Hematopoietic multipotent progenitor cell treated with erythropoietin and hydrocortisone succinate and interleukin-3 and kit ligand, for 8 days (in vitro differentiated cells): ENCODE measurements at regions not wholly inside any gene's neighbourhood (a gene's known extent, or its start where the extent isn't known, plus 50 kb on each side); places are given as distances from the start of the nearest gene placed in this dataset.

Experiments used
- DNase-seq: peaks from one replicate; pipeline ENCODE4 v3.0.0-alpha.2; 2015

DNA sequence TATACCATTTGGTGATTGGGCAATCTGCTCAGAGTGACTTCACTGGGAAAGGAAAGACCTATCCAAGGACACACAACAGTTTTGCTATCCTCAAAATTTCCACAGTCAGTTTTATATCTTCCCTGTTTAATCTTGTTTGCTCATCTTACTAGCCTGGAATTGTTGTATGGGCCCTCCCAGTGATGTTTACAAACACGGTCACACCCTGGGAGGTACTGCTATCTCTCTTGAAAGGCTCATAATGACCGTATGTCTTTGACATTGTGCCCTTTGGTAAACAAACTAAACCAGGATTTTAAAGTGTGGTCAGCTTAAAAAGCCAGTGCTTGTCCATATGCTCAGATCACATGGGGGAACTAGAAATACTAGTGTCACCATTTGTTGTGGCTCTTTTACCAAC is 277.0 kb downstream of the CDH2 start:
- DNase-seq, result no peak

DNA sequence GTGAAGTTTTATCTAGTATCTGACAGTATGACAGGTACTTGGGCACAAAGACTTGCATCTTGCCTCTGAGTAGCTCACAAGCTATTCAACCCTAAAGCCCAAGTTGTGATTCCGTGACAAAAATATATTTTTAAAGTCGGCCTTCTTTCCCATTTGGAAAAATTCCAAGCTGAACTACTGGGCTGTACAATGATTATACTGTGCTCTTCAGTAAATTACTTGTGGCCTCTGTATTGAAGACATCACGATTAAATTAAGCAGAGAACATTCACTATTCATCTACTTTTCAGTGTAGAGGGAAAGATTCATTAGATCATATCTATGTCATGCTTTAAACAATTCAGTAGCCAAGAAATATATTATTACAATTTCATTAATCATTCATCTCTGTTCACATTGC is 282.2 kb downstream of the CDH2 start:
- no peak for DNase-seq

DNA sequence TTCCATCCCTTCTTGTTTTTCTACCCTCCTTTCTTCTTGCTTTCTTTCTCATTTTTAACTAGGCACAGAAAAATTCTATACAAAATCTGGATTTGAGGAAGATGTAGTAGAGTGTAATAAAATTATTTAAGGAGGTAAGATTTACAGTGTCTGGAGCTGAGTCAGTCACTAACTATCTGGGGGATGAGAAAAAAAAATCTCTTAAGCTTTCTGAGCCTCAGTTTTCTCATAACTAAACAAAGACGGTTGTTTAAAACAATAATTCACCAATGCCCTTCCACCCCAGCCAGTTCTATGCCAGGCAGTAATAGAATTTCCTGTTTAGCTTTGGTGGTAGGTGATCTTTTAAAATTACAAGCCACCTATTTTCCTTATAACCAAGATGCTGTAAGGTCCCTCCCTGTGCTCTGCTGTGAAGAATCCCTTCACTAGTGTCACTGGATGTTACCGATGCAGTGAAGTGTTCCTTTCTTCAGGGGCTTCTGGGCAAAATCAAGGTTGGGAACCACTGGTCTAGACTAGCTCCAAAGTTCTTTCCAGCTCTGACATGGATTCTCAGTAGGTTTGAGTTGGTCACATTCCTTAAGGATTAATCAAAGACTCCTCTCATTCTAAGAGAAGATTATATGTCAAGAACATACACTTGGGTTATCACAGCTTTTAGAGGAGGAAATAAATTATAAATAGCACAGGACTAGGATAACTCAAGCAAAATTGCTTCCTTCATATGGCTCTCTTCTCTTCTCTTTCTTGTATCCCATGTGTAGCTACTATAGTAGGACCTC is 289.0 kb downstream of the CDH2 start:
- no peak for DNase-seq

DNA sequence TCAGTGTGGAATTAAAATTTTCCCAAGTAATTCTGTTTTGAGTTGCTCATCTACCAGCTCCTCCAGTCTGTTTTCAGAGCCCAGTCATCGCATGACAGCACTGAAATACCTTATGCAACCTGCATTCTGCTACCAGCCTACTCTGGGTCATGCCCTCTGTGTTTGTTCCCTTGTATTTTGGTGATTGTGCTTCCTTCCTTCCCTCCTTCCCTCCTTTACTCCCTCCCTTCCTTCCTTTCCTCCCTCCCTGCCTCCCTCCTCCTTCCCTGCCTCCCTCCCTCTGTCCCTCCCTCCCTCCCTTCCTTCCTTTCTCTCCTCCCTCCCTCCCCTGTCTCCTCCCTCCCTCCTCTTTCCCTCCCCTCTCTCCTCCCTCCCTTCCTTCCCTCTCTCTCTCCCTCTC is 289.6 kb downstream of the CDH2 start:
- no peak for DNase-seq

DNA sequence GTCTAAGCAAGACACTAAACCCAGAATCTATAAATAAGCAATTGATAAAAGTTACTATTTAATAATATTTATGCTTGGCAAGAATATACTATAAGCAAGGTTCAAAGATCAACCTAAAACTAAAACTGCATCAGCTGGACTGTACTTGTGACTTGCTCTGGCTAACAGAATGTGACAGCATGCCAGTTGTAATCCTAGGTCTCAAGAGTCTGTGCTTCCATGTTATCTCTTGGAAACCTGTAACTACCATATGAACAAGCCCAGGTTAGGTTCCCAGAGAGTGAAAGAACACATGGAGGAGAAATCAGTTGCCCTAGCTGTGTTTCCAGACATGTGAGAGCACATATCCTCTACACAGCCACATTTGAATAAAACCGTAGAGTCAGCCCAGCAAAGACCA is 297.4 kb downstream of the CDH2 start:
- DNase-seq, result no peak

DNA sequence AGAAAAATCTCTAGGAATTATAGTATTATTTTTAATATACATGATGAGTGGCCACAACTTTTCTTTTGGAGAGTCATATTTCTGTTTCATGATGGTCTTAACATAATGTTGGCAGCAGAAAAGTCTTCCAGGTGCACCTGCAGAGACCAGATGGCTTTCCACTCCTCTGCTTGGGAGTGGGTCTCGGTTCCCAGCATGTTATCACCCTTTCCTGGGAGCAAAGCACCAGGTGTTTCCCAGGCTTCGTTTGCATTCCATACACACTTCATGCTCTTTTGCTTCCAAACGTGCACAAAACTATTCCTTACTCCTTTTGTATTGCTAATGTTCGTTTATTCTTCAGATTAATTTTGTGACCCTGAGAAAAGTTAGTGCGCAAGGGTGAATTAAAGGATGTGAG is 305.2 kb downstream of the CDH2 start:
- DNase-seq, result no peak

DNA sequence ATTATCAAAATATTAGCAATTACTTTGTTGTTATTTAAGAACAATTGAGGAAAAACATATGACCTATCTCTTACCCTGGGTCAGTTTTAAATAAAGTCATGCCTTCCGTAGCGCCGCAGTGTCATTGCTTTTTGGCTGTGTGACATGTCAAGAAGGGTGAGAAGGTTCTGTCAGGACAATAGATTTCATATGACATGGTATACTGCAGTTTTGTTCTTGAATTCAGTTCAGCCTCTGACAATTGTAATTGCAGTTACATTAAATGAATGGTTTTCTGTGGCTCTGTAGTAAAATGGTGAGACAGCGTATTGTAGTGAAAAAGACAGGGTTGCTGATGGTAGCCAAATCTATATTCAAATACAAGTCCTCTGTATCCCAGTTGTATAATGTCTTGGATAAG is 307.2 kb downstream of the CDH2 start:
- DNase-seq, result no peak

DNA sequence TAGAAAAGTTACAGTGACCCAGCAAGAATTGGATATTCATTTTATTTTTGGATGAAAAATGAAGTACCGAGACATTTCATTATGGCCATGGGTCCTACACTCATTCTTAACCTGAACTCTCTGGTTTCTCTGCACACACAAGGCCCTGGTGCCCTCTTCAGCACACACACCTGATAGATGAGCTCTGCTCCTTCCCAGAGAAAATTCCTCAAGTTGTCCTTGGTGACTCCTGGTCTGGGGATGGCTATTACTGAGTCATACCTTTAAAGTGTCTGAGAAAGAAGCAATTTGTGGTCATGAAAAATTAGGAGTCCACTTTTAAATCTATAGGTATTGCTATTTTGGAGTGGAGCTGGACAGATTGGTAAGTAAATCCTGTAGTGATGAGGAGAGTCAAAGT is 311.5 kb downstream of the CDH2 start:
- no peak for DNase-seq

DNA sequence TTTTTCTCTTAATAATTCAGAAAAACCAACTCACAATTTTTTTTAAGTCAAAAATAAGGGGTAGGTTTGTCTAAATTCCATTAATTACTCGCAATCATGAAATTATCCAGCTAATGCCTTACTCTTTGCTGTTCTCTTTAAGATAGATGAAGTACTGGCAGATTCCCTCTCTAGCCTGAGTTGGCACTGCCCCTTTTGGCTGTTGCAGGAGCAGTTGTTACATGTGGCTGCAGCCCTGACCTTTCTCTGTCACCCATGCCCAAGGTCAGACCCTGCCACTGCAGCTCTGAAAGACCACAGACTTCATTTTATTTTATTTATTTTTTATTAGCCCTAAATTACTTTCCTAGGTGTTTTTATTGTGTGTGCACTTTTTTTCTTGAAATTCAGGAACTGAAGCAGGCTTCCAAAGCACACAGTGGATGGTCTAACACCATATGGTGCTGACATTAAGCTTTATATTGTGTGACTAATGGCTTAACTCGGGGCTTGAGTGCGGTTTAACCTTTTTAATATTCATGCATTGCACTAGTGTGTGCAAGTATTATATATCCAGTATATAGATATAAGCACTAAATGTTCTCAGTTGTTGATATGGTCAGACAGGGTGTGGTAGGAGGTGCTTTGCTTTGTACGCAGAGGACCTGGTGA is 313.0 kb downstream of the CDH2 start:
- DNase-seq, result no peak

DNA sequence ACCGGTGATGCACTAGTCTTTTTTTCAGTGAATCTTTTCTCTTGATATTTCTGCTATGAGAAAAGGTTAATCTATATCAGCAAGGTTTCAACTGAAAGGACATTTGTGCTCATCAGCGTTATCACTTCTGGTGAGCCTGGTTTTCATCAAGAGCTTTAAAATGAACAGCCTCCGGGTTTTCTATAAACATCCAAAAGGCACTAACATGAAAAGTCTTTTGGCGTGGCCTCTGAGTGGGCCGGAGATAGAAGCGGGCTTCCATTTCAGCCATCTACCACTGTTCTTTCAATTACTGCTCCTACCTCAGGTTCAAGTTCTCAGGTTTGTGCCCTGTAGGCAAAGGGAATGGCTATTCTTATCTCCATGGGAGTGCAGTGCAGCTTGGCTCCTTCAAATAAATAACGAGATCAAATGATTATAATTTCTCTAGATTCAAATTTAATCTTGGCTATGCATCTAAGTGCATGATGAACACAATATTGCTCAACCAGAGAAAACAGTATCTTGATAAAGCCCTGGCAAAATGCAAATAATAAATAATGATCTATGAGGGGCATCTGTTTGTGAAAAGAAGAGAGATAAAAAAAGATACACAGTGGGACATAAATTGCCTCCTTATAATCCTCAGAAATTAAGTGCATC is 314.8 kb downstream of the CDH2 start:
- DNase-seq, result no peak

DNA sequence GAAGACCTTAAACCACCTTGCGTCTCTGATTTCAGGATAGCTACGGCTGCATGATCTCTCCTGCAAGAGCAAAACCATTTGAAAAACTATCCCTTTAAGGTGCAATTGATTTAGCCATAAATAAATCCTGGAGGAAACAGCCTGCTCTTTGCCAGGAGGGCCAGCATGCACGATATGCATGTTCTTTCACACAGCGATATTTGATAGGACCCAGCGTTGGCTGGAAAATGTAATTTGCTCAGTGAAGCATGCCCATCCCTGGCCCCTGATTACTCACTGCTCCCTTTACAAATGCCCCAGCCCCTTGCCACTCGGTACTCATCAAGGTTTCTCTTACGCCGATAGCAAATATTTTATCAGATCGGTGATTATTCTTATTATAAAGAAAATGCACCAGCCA is 315.4 kb downstream of the CDH2 start:
- DNase-seq, result no peak

DNA sequence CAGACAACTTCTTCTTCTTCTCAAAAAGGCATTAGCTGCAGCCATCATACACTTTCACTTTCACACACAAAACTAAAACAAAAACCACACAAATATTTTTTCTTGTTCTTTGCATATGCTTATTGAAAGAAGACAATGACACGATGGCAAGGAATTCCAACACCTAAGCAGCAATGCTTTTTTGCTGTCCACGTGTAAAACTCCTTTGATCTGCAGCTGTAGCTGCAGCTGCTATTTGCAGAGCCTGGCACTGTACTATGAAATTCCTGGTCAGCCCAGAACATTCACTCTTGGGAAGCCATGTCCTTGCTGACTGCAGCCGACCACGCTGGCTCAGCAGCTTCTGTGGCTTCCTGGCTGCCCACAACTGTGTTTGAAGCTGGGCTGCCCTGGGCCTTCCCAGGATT is 316.2 kb downstream of the CDH2 start:
- DNase-seq, result no peak

DNA sequence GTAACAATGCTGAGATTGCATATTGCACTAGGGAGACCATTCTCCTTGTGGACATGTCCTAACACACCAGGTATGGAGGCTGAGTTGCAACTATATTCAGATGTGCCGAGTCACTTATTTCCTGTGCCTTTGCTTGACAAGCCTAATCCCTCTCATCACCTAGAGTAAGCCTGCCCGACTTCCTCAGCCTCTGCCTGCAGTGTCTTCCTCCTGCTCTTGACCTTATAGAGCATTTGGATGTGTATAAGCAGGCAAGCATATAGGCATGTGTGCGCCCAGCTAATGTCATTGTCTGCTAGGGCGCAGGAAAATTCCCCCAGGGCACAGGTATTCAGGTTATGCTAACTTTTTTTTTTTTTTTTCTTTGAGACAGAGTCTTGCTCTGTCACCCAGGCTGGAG is 316.9 kb downstream of the CDH2 start:
- DNase-seq, result no peak

DNA sequence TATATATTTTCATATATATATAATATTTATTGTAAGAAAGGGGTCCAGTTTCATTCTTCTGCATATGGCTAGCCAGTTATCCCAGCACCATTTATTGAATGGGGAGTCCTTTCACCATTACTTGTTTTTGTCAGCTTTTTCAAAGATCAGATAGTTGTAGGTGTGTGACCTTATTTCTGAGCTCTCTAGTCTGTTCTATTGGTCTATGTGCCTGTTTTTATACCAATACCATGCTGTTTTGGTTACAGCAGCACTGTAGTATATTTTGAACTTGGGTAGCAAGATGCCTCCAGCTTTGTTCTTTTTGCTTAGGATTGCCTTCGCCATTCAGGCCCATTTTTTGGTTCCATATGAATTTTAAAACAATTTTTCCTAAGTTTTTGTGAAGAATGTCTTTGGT is 320.1 kb downstream of the CDH2 start:
- no peak for DNase-seq

DNA sequence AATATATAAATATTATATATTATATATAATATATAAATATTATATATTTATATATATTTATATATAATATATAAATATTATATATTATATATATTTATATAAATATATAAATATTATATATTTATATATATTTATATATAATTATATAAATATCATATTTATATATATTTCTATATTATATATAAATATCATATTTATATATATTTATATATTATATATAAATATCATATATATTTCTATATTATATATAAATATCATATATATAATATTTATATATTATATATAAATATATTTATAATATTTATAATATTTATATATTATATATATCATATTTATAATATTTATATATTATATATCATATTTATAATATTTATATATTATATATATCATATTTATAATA is 321.4 kb downstream of the CDH2 start:
- no peak for DNase-seq

DNA sequence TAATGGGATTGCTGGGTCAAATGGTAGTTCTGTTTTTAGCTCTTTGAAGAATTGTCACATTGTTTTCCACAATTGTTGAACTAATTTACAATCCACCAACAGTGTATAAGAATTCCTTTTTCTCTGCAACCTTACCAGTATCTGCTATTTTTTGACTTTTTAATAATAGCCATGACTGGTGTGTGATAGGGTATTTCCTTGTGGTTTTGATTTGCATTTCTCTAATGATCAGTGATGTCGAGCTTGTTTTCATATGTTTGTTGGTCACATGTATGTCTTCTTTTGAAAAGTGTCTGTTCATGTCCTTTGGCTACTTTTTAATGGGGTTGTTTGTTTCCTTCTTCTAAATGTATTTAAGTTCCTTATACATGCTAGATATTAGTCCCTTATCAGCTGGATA is 322.3 kb downstream of the CDH2 start:
- DNase-seq, result no peak

DNA sequence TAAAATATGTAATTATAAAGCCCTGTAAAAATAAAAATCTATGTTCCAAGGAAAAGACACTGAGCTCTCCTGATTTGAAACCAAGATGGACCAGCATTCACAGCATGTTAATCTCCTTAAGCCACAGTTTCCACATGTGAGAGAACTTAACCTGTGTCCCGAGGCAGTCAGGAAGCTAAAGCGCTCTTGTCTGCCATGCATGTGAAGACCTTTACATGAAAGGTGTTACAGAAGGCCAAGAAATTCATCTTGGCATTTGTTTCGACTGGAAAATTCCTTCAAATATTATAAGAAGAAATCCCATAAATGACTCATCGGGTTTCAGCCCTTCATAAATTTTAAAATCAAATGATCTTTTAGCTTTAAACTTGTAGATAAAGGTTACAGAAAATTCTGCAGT is 328.6 kb downstream of the CDH2 start:
- DNase-seq, result no peak

DNA sequence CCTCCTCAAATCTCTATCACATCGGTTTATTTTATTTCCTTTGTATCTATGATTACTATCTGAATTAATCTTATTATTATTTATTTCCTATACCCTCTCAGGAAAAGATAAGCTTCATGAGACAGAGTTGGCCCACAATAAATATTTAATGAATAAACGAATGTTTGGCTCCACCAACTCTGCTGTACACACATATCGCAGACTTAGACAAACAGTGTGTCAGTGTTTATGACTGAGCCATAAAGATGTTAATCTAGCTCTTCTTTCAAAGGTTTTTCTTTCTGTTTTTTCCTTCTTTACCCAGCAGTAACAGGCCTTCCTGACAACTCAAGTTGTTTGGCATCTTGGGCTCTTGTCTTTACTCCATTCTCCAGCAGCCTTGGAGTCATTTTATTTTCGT is 329.5 kb downstream of the CDH2 start:
- DNase-seq, result no peak

DNA sequence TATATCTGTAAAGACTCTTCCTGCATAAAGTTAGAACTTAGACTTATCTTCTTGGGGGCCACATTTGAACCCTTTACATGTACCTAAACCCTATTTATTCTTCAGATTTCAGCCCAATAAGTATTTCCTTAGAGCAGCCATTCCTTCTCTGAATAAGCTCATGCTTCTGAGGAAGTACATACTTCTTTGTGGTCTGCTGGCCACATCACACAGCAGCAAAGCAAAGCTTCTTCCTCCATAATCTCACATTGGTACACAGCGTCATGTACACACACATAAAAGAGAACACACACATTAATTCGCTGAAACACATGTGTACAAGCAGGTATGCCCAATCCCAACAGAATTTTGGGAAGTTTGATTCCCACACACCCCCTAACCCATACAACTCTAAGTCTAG is 331.0 kb downstream of the CDH2 start:
- DNase-seq, result no peak

DNA sequence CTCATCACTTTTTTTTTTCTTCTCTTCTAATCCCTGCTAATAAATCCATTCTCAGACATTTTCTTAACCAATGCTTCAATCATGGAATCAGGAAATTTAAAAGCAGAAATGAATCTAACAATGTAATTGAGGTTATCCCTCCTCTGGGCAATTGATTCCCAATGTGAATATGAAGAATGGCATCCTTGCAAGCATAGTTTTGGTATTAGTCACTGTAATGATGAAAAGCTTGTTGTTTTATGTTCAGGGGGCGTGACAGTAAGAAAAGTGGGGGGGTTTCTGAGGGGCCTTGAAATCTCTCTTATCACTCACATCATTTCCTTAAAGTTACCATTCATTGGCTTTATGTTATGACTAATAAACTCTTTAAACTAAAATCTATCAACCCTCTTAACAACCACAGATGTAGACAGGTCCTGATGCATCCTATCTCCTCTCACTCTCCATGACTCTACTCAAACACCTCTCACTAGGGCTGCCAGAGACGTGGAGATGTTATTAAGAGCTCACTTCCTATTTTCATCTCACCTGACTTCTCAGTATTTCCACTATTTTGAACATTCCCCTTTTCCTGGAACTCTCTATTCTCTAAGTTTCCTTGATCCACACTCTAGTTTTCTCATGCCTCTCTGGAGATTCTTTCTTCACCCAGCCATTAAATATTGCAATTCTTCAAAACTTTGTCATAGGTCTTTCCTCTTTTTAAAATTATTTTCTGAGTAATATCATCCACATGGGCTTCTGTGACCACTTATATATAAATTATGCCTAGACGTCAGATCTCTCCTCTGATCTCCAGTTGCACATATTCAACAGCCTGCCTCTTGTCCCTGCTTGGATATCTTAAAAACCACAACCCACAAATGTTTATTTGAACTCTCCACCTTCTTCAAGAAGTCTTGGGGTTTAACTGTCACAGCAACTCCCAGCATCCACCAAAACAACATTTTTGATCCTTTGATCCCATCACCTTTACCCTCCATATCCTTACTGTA is 332.9 kb downstream of the CDH2 start:
- no peak for DNase-seq

DNA sequence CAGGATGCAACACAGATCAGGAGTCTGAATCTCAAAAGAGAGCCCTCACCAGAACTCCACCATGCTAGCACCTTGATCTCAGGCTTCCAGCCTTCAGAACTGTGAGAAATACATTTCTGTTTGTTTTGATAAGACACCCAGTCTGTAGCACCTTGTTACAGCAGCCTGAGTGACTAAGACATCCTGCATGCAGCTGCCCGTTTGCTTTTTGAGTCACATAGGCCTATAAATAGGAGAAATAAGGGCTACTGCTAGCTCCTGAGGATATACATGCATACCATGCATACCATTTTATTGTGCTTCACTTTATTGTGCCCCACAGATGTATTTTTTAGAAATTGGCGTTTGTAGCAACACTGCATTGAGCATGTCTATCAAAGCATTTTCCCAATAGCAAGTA is 337.8 kb downstream of the CDH2 start:
- no peak for DNase-seq

DNA sequence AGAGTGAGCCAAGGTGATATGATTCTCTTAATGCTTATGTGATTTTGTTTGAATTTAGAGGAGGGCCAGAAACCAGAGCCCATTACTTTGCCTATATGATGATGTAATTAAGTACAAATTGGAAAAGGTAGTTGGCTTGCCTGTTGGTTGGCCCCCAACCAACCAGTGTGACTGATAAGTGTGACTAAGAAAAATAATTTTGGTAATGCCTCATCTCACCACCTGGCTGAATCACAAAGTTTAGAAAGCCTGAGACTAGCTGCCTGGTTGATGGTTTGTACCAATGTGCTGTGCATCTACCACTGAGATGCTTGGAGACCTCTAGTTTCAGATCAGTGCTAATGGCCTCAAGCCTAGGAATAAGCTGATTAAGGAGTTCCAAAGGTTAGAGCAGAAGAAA is 338.7 kb downstream of the CDH2 start:
- DNase-seq, result no peak

DNA sequence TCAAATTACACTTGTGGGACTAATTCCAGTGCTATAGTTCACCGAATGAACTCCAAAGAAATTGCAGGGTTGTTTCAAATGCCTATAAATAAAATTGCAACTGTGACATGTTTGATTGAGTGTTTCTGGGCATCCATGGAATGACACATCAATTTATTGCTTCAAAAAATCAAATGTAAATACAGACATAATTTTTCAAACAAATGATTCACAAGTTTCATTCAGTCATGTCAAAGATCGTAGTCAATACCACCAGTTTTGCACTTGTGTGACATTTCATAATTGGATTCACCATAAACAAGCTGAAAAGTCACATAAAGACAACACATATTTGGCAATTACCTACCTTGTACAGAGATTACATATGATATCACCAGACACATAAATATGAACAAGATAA is 350.8 kb downstream of the CDH2 start:
- no peak for DNase-seq
